ENCODE measurements at regions not wholly inside any gene's neighbourhood (a gene's known extent, or its start where the extent isn't known, plus 50 kb on each side); places are given as distances from the start of the nearest gene placed in this dataset.

GRCh38 chr2:166610913-166611305 is 116.9 kb upstream of the SCN7A start:
- Histone ChIP-seq H3K9me3 (no peaks in the 10 kb centered on the region), H3K36me3 (no peaks in the 10 kb centered on the region), H3K4me3 (no peak overlapping the region), H3K4me1 (no peaks in the 10 kb centered on the region), H3K27ac (no peak overlapping the region), H3K27me3 (no peaks in the 10 kb centered on the region)
- DNase-seq (no peak), ATAC-seq (no peak)
- intact Hi-C loops (cut with DNase I; ENCODE audit: low total_unique reads): no loop called here
- in situ Hi-C loops (cut with MboI; ENCODE audit: low sequenced_read_pairs in 4 of 4): no loop called here
- no peak for TF ChIP-seq CTCF (IDR thresholded peaks at IDR 0.05 in 4 of 5, conservative IDR thresholded peaks at IDR 0.05 in 1 of 5)
- no peak for TF ChIP-seq POLR2A (IDR thresholded peaks at IDR 0.05)

GRCh38 chr2:166610180-166610912 is 116.3 kb upstream of the SCN7A start:
- no peak overlapping the region for H3K4me3 ChIP-seq

DNA sequence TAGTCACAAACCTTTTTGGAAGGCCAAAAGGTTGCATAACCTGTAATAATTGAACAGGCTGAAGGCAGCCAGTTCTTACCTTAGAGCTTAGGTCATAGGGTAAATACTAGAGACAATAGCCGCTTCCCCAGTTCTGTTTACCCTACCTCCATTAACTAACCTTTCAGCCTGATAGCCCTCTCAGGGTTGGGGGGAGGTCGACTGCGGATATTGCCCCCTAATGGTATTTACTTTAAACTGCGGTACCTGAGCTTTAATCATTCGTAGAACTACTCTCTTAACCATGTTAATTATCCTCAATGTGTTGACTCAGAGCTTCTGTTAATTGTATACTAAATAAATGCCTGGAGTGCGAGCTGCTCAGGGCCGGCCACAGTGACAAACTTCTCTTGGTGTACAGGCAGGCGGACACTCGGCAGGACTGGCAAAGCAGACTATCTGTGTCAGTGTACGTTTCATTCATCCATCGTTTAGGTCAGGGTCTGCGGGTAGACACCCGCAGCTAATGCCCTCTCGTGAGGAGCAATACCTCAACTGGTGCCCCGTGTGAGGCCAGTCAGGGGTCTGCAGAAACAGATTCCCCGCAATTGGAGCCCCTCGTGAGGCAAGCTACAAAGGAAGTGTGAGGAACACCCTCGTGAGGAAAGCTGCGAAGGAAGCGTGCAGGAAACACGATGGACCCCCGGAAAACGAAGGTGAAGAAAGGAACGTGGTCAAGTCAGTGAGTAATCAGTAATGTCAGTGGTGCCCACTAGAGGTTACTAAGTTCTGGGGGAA is 115.3 kb upstream of the SCN7A start:
- in situ Hi-C loops (cut with MboI; ENCODE audit: low sequenced_read_pairs in 4 of 4): no loop called here
- intact Hi-C loops (cut with DNase I; ENCODE audit: low total_unique reads): no loop called here
- H3K9me3 ChIP-seq: no peaks in the 10 kb centered on the region
- no peaks in the 10 kb centered on the region for H3K36me3 ChIP-seq
- H3K27me3 ChIP-seq: no peaks in the 10 kb centered on the region
- DNase-seq (no peak), ATAC-seq (no peak)
- H3K4me1 ChIP-seq: no peaks in the 10 kb centered on the region
- TF ChIP-seq POLR2A (IDR thresholded peaks at IDR 0.05) (no peak), CTCF (IDR thresholded peaks at IDR 0.05 in 4 of 5, conservative IDR thresholded peaks at IDR 0.05 in 1 of 5) (no peak)
- H3K27ac ChIP-seq: no peak overlapping the region
- H3K4me3 ChIP-seq: no peak overlapping the region

More at GRCh38 chr2:166610180-166610912, 116.3 kb upstream of the SCN7A start:
- TF ChIP-seq CTCF (IDR thresholded peaks at IDR 0.05 in 4 of 5, conservative IDR thresholded peaks at IDR 0.05 in 1 of 5) (no peak), POLR2A (IDR thresholded peaks at IDR 0.05) (no peak)
- H3K27me3 ChIP-seq: no peaks in the 10 kb centered on the region
- H3K4me1 ChIP-seq: no peaks in the 10 kb centered on the region
- no peak overlapping the region for H3K27ac ChIP-seq
- intact Hi-C loops (cut with DNase I; ENCODE audit: low total_unique reads): no loop called here
- DNase-seq (no peak), ATAC-seq (no peak)
- in situ Hi-C loops (cut with MboI; ENCODE audit: low sequenced_read_pairs in 4 of 4): no loop called here
- H3K36me3 ChIP-seq: no peaks in the 10 kb centered on the region
- H3K9me3 ChIP-seq: no peaks in the 10 kb centered on the region

DNA sequence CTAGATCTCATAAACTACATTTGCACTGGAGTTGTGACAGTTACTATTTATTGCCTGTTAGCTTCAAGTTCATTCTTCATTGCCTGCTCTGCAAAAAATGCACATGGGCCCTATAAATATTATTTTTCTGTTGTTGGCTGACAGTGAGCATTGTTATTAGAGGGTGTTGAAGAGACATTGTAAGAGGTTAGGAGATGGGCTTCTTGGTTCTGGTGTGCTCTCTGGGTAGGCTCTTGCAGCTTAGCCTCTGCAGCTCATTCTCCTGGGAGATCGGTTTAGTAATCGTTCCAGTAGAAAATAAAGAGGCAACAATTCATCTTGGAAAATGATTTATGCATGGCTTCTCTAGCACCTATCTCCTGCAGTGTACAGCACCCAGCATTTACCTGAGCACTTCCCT is 113.8 kb upstream of the SCN7A start:
- Histone ChIP-seq H3K36me3 (no peaks in the 10 kb centered on the region), H3K27me3 (no peaks in the 10 kb centered on the region), H3K4me3 (no peak overlapping the region), H3K27ac (no peak overlapping the region), H3K4me1 (no peaks in the 10 kb centered on the region), H3K9me3 (no peaks in the 10 kb centered on the region)
- ATAC-seq (no peak), DNase-seq (no peak)
- in situ Hi-C loops (cut with MboI; ENCODE audit: low sequenced_read_pairs in 4 of 4): no loop called here
- TF ChIP-seq POLR2A (IDR thresholded peaks at IDR 0.05): no peak
- no peak for TF ChIP-seq CTCF (IDR thresholded peaks at IDR 0.05 in 4 of 5, conservative IDR thresholded peaks at IDR 0.05 in 1 of 5)
- intact Hi-C loops (cut with DNase I; ENCODE audit: low total_unique reads): no loop called here
